Activated CD4-positive, alpha-beta T cell treated with anti-CD3 and anti-CD28 coated beads for 36 hours (primary cell): ENCODE measurements at regions not wholly inside any gene's neighbourhood (a gene's known extent, or its start where the extent isn't known, plus 50 kb on each side); places are given as distances from the start of the nearest gene placed in this dataset.
A peak's percentile ranks its signal among the peaks of the same experiment; 100 is the strongest.

Source experiments
- ATAC-seq: fragments of 200-7000 bp; cut with Tn5 transposase; one replicate; pipeline ENCODE4 v1.10.0; 2021; ENCODE audit warnings: mild to moderate bottlenecking, moderate library complexity
- CTCF ChIA-PET: fragments of 350-600 bp; sonication (Branson Sonifier 250); formaldehyde crosslinking; loops from one replicate; lab custom pipeline; 2021; ENCODE audit warnings: antibody characterized with exemption; lab: Charles Lee
- POLR2A ChIA-PET: fragments of 350-600 bp; sonication (Branson Sonifier 250); formaldehyde crosslinking; loops from one replicate; lab custom pipeline; 2021; ENCODE audit warnings: antibody characterized with exemption, inconsistent platforms; lab: Charles Lee
- DNase-seq: peaks from one replicate; pipeline ENCODE4 v3.0.0-alpha.2; 2020
- H3K27ac Mint-ChIP-seq: one replicate; pipeline ENCODE4 v1.8.0; 2021; ENCODE audit warnings: mixed read lengths
- H3K27me3 Mint-ChIP-seq: one replicate; pipeline ENCODE4 v1.8.0; 2021; ENCODE audit warnings: mixed read lengths
- H3K36me3 Mint-ChIP-seq: one replicate; pipeline ENCODE4 v1.8.0; 2021; ENCODE audit warnings: low read depth, mixed read lengths
- H3K4me1 Mint-ChIP-seq: one replicate; pipeline ENCODE4 v1.8.0; 2021; ENCODE audit warnings: mixed read lengths
- H3K4me3 Mint-ChIP-seq: one replicate; pipeline ENCODE4 v1.8.0; 2021; ENCODE audit warnings: mild to moderate bottlenecking, moderate library complexity, mixed read lengths
- H3K9me3 Mint-ChIP-seq: one replicate; pipeline ENCODE4 v1.8.0; 2021; ENCODE audit warnings: low read depth, mixed read lengths
- intact Hi-C, 2 experiments: fragments of 100-400 bp; cut with DNase I in 1 of 2; cut with micrococcal nuclease in 1 of 2; formaldehyde crosslinking; loops; one replicate each; pipeline versions ENCODE4 v1.14.2 to v1.15.1; 2022 to 2024; cut with DNase I, micrococcal nuclease

DNA sequence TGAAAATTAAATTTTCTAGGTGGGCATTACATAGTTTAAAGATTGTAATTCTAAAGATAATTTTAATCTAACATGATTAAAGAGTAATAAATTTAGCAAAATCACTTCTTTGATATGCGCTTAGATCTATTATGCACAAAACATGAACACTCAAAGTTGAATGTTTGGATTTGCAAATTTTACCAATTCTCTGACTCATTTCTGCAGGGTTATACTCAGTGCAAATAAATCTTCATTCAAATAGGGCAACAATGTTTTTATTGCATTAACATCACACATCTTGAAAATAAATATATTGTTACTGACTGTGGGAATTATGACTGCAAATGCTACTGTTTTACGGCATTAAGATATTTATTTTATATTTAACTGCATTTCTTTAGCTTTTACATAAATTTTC lies 110.7 kb downstream of the OGFRL1 start:
- Mint-ChIP-seq H3K4me3 (no peak overlapping the region), H3K27ac (no peak overlapping the region), H3K4me1 (peaks cover 4% of the 10 kb centered on the region), H3K27me3 (peaks cover 7% of the 10 kb centered on the region), H3K9me3 (no peaks in the 10 kb centered on the region), H3K36me3 (no peaks in the 10 kb centered on the region)
- DNase-seq (no peak), ATAC-seq (no peak)
- intact Hi-C loops, result no loop called here
- ChIA-PET POLR2A (no interaction called here), CTCF (interaction anchor here (0.5 kb wide), 1 partner anchor 200 kb away, joined by 3 read pairs; no protein-coding TSS in a partner anchor)

- DNase-seq, result no peak
- POLR2A ChIA-PET, result no interaction called here
- H3K27ac Mint-ChIP-seq, result no peak overlapping the region
Measured at GRCh38 chr6:71400852-71401251, 112.2 kb downstream of the OGFRL1 start.

DNA sequence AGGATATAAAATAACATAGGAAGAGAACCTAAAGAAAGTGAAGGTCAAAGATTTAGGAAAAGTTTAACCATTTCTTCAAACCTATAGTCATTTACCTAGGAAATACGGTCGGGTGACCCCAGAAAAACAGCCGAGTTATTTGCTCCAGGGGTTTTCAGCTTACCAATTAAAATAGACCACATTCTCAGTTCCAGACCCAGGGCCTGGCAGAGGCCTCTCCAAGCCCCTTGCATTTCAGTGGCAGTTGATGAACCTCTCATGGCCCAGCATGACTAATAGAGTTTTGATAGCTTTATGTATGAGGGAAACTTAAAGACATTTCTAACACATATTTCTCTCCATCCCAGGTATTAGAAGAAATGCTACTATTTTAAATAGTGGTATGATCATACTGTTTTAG lies 113.5 kb downstream of the OGFRL1 start:
- ChIA-PET CTCF (interaction anchor here (0.8 kb wide), 1 partner anchor 124 kb away, joined by 3 read pairs; no protein-coding TSS in a partner anchor), POLR2A (no interaction called here)
- Mint-ChIP-seq H3K27ac (no peak overlapping the region), H3K4me1 (no peaks in the 10 kb centered on the region), H3K27me3 (peaks cover 18% of the 10 kb centered on the region), H3K4me3 (no peak overlapping the region), H3K36me3 (no peaks in the 10 kb centered on the region), H3K9me3 (no peaks in the 10 kb centered on the region)
- intact Hi-C loops, result no loop called here
- ATAC-seq (no peak), DNase-seq (no peak)

More at GRCh38 chr6:71400852-71401251, 112.2 kb downstream of the OGFRL1 start:
- Mint-ChIP-seq H3K4me3 (no peak overlapping the region), H3K9me3 (no peaks in the 10 kb centered on the region), H3K4me1 (peaks cover 4% of the 10 kb centered on the region), H3K27me3 (peaks cover 12% of the 10 kb centered on the region), H3K36me3 (no peaks in the 10 kb centered on the region)
- intact Hi-C loops, result no loop called here
- ATAC-seq, result no peak
- CTCF ChIA-PET, result no interaction called here

GRCh38 chr6:71403422-71404134 lies 115.0 kb downstream of the OGFRL1 start:
- Mint-ChIP-seq H3K4me3 (no peak overlapping the region), H3K9me3 (no peaks in the 10 kb centered on the region), H3K36me3 (no peaks in the 10 kb centered on the region), H3K4me1 (no peaks in the 10 kb centered on the region), H3K27ac (no peak overlapping the region), H3K27me3 (peaks cover 14% of the 10 kb centered on the region)
- ChIA-PET POLR2A (no interaction called here), CTCF (interaction anchor here (0.7 kb wide), 1 partner anchor 242 kb away, joined by 3 read pairs; no protein-coding TSS in a partner anchor)
- intact Hi-C loops, result no loop called here
- DNase-seq, result no peak
- ATAC-seq, result no peak

- intact Hi-C loops, result no loop called here
- DNase-seq (no peak), ATAC-seq (no peak)
- Mint-ChIP-seq H3K9me3 (no peaks in the 10 kb centered on the region), H3K27ac (no peak overlapping the region), H3K36me3 (no peaks in the 10 kb centered on the region), H3K4me1 (no peaks in the 10 kb centered on the region), H3K27me3 (peaks cover 14% of the 10 kb centered on the region), H3K4me3 (no peak overlapping the region)
- ChIA-PET CTCF (no interaction called here), POLR2A (no interaction called here)
Measured at GRCh38 chr6:71404145-71404966, 115.7 kb downstream of the OGFRL1 start.

DNA sequence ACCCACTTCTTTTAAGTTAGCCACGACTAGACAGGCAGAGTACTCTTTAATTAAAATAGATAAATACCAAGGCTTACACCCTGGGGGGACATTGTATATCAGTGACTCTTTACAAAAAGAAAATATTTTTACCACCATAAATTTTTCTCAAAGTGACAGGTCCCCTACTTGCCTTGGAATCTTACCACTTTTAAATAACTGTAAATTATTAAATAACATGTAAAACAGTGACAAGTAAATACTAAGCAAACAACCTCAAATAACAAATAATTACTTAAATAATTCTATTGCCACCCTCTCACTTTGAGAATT lies 116.3 kb downstream of the OGFRL1 start:
- Mint-ChIP-seq H3K9me3 (no peaks in the 10 kb centered on the region), H3K4me1 (no peaks in the 10 kb centered on the region), H3K27me3 (peaks cover 14% of the 10 kb centered on the region), H3K36me3 (no peaks in the 10 kb centered on the region), H3K27ac (no peak overlapping the region), H3K4me3 (no peak overlapping the region)
- no peak for DNase-seq
- ATAC-seq, result no peak
- CTCF ChIA-PET, result no interaction called here
- POLR2A ChIA-PET, result no interaction called here
- intact Hi-C loops, result no loop called here

- DNase-seq (no peak), ATAC-seq (no peak)
- CTCF ChIA-PET, result no interaction called here
- Mint-ChIP-seq H3K27ac (no peak overlapping the region), H3K4me1 (no peaks in the 10 kb centered on the region), H3K27me3 (peaks cover 14% of the 10 kb centered on the region), H3K4me3 (no peak overlapping the region), H3K9me3 (no peaks in the 10 kb centered on the region), H3K36me3 (no peaks in the 10 kb centered on the region)
- POLR2A ChIA-PET, result no interaction called here
- intact Hi-C loops, result no loop called here
Measured at GRCh38 chr6:71405416-71405815, 116.8 kb downstream of the OGFRL1 start.

GRCh38 chr6:71406865-71407860 lies 118.6 kb downstream of the OGFRL1 start:
- POLR2A ChIA-PET, result no interaction called here
- CTCF ChIA-PET, result no interaction called here
- no peaks in the 10 kb centered on the region for H3K4me1 Mint-ChIP-seq
- no peaks in the 10 kb centered on the region for H3K9me3 Mint-ChIP-seq
- H3K27ac Mint-ChIP-seq, result no peak overlapping the region
- DNase-seq (no peak), ATAC-seq (no peak)
- intact Hi-C loops, result no loop called here
- no peaks in the 10 kb centered on the region for H3K36me3 Mint-ChIP-seq
- H3K27me3 Mint-ChIP-seq, result peaks cover 20% of the 10 kb centered on the region
- no peak overlapping the region for H3K4me3 Mint-ChIP-seq

GRCh38 chr6:71408787-71409723 lies 120.4 kb downstream of the OGFRL1 start:
- ChIA-PET POLR2A (no interaction called here), CTCF (no interaction called here)
- Mint-ChIP-seq H3K4me1 (no peaks in the 10 kb centered on the region), H3K27me3 (peaks cover 21% of the 10 kb centered on the region), H3K27ac (no peak overlapping the region), H3K4me3 (no peak overlapping the region), H3K36me3 (no peaks in the 10 kb centered on the region), H3K9me3 (no peaks in the 10 kb centered on the region)
- ATAC-seq (no peak), DNase-seq (no peak)
- intact Hi-C loops, result no loop called here

DNA sequence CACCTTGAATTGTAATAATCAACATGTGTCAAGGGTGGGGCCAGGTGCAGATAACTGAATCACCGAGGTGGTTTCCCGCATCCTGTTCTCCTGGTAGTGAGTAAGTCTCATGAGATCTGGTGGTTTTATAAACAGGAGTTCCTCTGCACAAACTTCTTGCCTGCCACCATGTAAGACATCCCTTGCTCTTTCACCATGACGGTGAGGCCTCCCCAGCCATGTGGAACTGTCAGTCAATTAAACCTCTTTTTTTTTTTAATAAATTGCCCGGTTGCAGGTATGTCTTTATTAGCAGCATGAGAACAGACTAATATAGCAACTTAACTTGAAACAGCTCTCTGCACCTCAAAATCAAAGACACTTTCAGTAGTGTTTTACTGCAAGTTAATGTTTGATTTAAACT lies 121.6 kb downstream of the OGFRL1 start:
- Mint-ChIP-seq H3K27ac (no peak overlapping the region), H3K36me3 (no peaks in the 10 kb centered on the region), H3K27me3 (peaks cover 23% of the 10 kb centered on the region), H3K4me3 (no peak overlapping the region), H3K4me1 (no peaks in the 10 kb centered on the region), H3K9me3 (no peaks in the 10 kb centered on the region)
- intact Hi-C loops, result no loop called here
- CTCF ChIA-PET, result no interaction called here
- POLR2A ChIA-PET, result no interaction called here
- ATAC-seq (no peak), DNase-seq (peak; percentile 17)
